Gastroesophageal sphincter (tissue), 4 donors: ENCODE measurements at regions not wholly inside any gene's neighbourhood (a gene's known extent, or its start where the extent isn't known, plus 50 kb on each side); places are given as distances from the start of the nearest gene placed in this dataset.

Experiments
- ATAC-seq: fragments of 150-250 bp; one replicate; pipeline ENCODE4 v1.9.1; 2016; ENCODE audit warnings: mild to moderate bottlenecking, moderate library complexity
- H3K27ac ChIP-seq, 4 donors: fragments of 200-600 bp; sonication (generic) in 3 of 4; 1 replicate in 3 of 4; 2 replicates in 1 of 4; pipeline ENCODE4 v1.5.1; 2016 to 2019
- H3K27me3 ChIP-seq: fragments of 200-600 bp; sonication (generic); one replicate; pipeline ENCODE4 v1.5.1; 2019
- H3K36me3 ChIP-seq, 2 donors: fragments of 200-600 bp; sonication (generic); one replicate each; pipeline ENCODE4 v1.5.1; 2019; ENCODE audit warnings: control low read depth in 1 of 2
- H3K4me1 ChIP-seq, 3 donors: fragments of 200-600 bp; sonication (generic); 1 replicate in 2 of 3; 2 replicates in 1 of 3; pipeline ENCODE4 v1.5.1; 2016 to 2019; ENCODE audit warnings: control low read depth in 2 of 3
- H3K4me3 ChIP-seq, 2 donors: fragments of 200-600 bp; sonication (generic); one replicate each; pipeline ENCODE4 v1.5.1; 2019; ENCODE audit warnings: mild to moderate bottlenecking in 1 of 2, moderate library complexity in 1 of 2
- H3K9me3 ChIP-seq, 3 donors: fragments of 200-600 bp; sonication (generic); one replicate each; pipeline ENCODE4 v1.5.1; 2017 to 2019; ENCODE audit warnings: control low read depth in 2 of 3
- CTCF ChIP-seq, 4 experiments: fragments of 200-600 bp in 2 of 4; fragments of 450-650 bp in 2 of 4; sonication (generic) in 1 of 4; IDR thresholded peaks; one replicate each; pipeline ENCODE4 v1.5.1; 2017 to 2019; ENCODE audit warnings: antibody characterized with exemption in 4 of 4, mild to moderate bottlenecking in 2 of 4, moderate library complexity in 2 of 4
- EP300 ChIP-seq: sonication (generic); formaldehyde crosslinking; IDR thresholded peaks from one replicate; pipeline ENCODE4 v1.6.1; 2017; ENCODE audit warnings: antibody characterized with exemption, mild to moderate bottlenecking
- POLR2A ChIP-seq, 2 donors: fragments of 450-650 bp; IDR thresholded peaks; one replicate each; pipeline ENCODE4 v1.6.1; 2017; ENCODE audit warnings: antibody characterized with exemption in 2 of 2, mild to moderate bottlenecking in 2 of 2, moderate library complexity in 1 of 2
- POLR2AphosphoS5 ChIP-seq: sonication (generic); formaldehyde crosslinking; IDR thresholded peaks from one replicate; pipeline ENCODE4 v1.6.1; 2017; ENCODE audit warnings: antibody characterized with exemption
- WGBS, 2 donors: methylation state at CpG; one replicate each; pipeline ENCODE4 v1.1.5; 2018; ENCODE audit warnings: low coverage in 1 of 2; 5-methylcytosine and 5-hydroxymethylcytosine counted together

GRCh38 chr12:75890141-75890540, 141.4 kb downstream of the PHLDA1 start:
- Histone ChIP-seq H3K4me1 (no peaks in the 10 kb centered on the region), H3K9me3 (no peaks in the 10 kb centered on the region), H3K27ac (no peak overlapping the region), H3K27me3 (no peaks in the 10 kb centered on the region), H3K4me3 (no peak overlapping the region), H3K36me3 (no peaks in the 10 kb centered on the region)
- no peak for ATAC-seq
- TF ChIP-seq POLR2A (IDR thresholded peaks at IDR 0.05) (no peak), POLR2AphosphoS5 (no peak), EP300 (no peak), CTCF (IDR thresholded peaks at IDR 0.05) (no peak)

GRCh38 chr12:75888874-75889613, 142.5 kb downstream of the PHLDA1 start:
- TF ChIP-seq POLR2A (IDR thresholded peaks at IDR 0.05) = no peak
- TF ChIP-seq CTCF (IDR thresholded peaks at IDR 0.05) = no peak
- TF ChIP-seq EP300 = no peak
- no peak for TF ChIP-seq POLR2AphosphoS5

GRCh38 chr12:75888399-75888798, 143.2 kb downstream of the PHLDA1 start:
- H3K27ac ChIP-seq = no peak overlapping the region
- no peaks in the 10 kb centered on the region for H3K4me1 ChIP-seq
- H3K36me3 ChIP-seq = no peaks in the 10 kb centered on the region
- ATAC-seq = no peak
- no peaks in the 10 kb centered on the region for H3K27me3 ChIP-seq
- H3K9me3 ChIP-seq = no peaks in the 10 kb centered on the region
- no peak overlapping the region for H3K4me3 ChIP-seq
- TF ChIP-seq POLR2AphosphoS5 (no peak), EP300 (no peak), CTCF (IDR thresholded peaks at IDR 0.05) (no peak), POLR2A (IDR thresholded peaks at IDR 0.05) (no peak)

More at GRCh38 chr12:75888874-75889613, 142.5 kb downstream of the PHLDA1 start:
- WGBS, 2 donors = 39 to 54% methylated on average over 7 to 10 of the region's 11 CpGs
- no peak for ATAC-seq
- Histone ChIP-seq H3K4me3 (no peak overlapping the region), H3K27me3 (no peaks in the 10 kb centered on the region), H3K27ac (no peak overlapping the region), H3K4me1 (no peaks in the 10 kb centered on the region), H3K36me3 (no peaks in the 10 kb centered on the region), H3K9me3 (no peaks in the 10 kb centered on the region)

GRCh38 chr12:75887979-75888378, 143.6 kb downstream of the PHLDA1 start:
- WGBS, 2 donors = 83% methylated on average over 1 of the region's 1 CpG; no CpG with 5 or more reads in 1 of the 2 donors
- Histone ChIP-seq H3K4me1 (no peaks in the 10 kb centered on the region), H3K36me3 (no peaks in the 10 kb centered on the region), H3K27ac (no peak overlapping the region), H3K4me3 (no peak overlapping the region), H3K9me3 (no peaks in the 10 kb centered on the region), H3K27me3 (no peaks in the 10 kb centered on the region)
- TF ChIP-seq POLR2A (IDR thresholded peaks at IDR 0.05) (no peak), EP300 (no peak), CTCF (IDR thresholded peaks at IDR 0.05) (no peak), POLR2AphosphoS5 (no peak)
- no peak for ATAC-seq

GRCh38 chr12:75884465-75884985, 147.1 kb downstream of the PHLDA1 start:
- Histone ChIP-seq H3K9me3 (no peaks in the 10 kb centered on the region), H3K4me3 (no peak overlapping the region), H3K36me3 (no peaks in the 10 kb centered on the region), H3K27ac (no peak overlapping the region), H3K27me3 (no peaks in the 10 kb centered on the region), H3K4me1 (no peaks in the 10 kb centered on the region)
- TF ChIP-seq POLR2AphosphoS5 (no peak), POLR2A (IDR thresholded peaks at IDR 0.05) (no peak), CTCF (IDR thresholded peaks at IDR 0.05) (no peak), EP300 (no peak)
- WGBS, 2 donors = 89 to 91% methylated on average over 3 to 4 of the region's 4 CpGs
- ATAC-seq = no peak
